ENCODE measurements at regions not wholly inside any gene's neighbourhood (a gene's known extent, or its start where the extent isn't known, plus 50 kb on each side); places are given as distances from the start of the nearest gene placed in this dataset.

DNA sequence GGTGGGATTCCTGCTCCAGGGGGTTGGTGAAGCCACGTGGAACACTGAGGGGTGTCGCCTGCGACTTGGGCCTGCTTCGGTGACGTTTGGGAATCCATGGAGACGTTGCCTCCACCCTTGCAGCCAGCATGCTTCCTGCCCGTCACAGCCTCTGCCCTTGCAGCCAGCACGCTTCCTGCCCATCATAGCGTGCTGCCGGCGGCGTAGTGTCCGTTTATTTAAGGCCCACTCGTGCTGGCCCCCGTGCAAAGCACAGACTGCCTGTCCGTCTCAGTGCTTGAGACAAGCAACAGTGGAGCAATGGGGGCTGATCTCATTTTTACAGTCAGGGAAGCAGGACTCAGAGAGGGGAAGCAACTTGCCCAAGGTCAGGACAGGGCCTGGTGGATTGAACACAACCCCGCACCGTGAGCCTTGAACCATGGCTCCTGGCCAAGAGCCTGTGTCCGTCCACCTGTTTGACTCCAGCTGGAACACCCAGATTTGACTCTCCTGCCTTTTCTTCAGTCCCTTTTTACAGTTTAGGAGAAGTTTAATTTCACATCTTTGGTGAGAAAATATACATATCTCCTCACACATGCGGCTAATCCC, 149.6 kb downstream of the TEX29 start:
- CTCF ChIA-PET, result no interaction called here
- Mint-ChIP-seq H3K27ac (no peak overlapping the region), H3K4me1 (ENCODE audit: low read depth) (no peaks in the 10 kb centered on the region), H3K27me3 (peaks cover 4% of the 10 kb centered on the region), H3K9me3 (no peaks in the 10 kb centered on the region), H3K4me3 (no peak overlapping the region), H3K36me3 (ENCODE audit: low read depth) (no peaks in the 10 kb centered on the region)
- DNase-seq (no peak), ATAC-seq (no peak)
- POLR2A ChIA-PET, result no interaction called here
- TF ChIP-seq, protein P1, sequence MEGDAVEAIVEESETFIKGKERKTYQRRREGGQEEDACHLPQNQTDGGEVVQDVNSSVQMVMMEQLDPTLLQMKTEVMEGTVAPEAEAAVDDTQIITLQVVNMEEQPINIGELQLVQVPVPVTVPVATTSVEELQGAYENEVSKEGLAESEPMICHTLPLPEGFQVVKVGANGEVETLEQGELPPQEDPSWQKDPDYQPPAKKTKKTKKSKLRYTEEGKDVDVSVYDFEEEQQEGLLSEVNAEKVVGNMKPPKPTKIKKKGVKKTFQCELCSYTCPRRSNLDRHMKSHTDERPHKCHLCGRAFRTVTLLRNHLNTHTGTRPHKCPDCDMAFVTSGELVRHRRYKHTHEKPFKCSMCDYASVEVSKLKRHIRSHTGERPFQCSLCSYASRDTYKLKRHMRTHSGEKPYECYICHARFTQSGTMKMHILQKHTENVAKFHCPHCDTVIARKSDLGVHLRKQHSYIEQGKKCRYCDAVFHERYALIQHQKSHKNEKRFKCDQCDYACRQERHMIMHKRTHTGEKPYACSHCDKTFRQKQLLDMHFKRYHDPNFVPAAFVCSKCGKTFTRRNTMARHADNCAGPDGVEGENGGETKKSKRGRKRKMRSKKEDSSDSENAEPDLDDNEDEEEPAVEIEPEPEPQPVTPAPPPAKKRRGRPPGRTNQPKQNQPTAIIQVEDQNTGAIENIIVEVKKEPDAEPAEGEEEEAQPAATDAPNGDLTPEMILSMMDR (IDR thresholded peaks at IDR 0.05), result no peak
- intact Hi-C loops (cut with micrococcal nuclease), result loop anchor here (10.0 kb wide), 1 partner anchor 975 kb away; no protein-coding TSS in a partner anchor

DNA sequence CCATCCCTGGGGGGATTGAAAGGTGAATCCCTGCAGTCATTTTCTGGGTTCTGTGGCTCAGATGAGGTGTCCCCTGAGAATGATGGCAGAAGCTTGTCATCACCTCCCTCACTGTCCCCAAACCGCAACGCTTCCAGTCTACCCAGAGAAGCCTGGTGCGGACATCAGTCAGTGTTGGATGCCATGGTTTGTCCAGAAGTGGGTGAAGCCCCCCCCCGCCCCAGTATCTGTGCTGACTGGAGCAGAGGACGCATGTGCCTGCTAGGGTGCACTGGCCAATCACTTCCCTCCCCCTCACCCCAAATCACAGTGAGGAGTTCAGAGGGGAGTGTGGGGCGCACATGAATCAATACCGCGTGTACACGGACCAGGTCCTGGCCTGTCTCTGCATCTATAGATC, 150.5 kb downstream of the TEX29 start:
- DNase-seq, result no peak
- ChIA-PET CTCF (no interaction called here), POLR2A (no interaction called here)
- Mint-ChIP-seq H3K4me3 (no peak overlapping the region), H3K27ac (no peak overlapping the region), H3K27me3 (peaks cover 4% of the 10 kb centered on the region), H3K9me3 (no peaks in the 10 kb centered on the region), H3K36me3 (ENCODE audit: low read depth) (no peaks in the 10 kb centered on the region), H3K4me1 (ENCODE audit: low read depth) (no peaks in the 10 kb centered on the region)
- intact Hi-C loops (cut with micrococcal nuclease), result loop anchor here (10.0 kb wide), 1 partner anchor 974 kb away; no protein-coding TSS in a partner anchor
- TF ChIP-seq, protein P1 (IDR thresholded peaks at IDR 0.05), result no peak
- ATAC-seq, result no peak

DNA sequence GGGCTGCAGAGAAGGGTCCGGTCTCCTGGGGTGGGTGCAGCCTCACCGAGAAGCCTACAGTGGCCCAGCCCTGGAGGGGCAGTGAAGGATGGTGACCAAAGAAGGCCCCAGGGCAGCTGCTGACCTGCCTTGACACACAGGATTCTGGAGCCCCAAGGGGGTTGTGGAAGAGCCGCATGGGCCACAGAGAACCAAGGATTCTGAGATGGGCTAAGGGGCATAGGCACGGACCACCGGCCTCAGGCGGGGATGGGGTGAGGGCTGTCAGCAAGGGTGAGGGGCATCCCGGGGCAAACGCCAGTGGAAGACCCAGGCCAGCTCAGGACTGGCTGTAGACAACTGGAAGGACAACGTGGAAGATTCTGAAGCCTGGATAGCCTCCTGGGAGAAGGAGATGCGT, 151.6 kb downstream of the TEX29 start:
- TF ChIP-seq, protein P1 (IDR thresholded peaks at IDR 0.05), result no peak
- ChIA-PET CTCF (no interaction called here), POLR2A (no interaction called here)
- no peaks in the 10 kb centered on the region for H3K9me3 Mint-ChIP-seq
- DNase-seq, result no peak
- intact Hi-C loops (cut with micrococcal nuclease), result loop anchor here (10.0 kb wide), 1 partner anchor 973 kb away; no protein-coding TSS in a partner anchor
- no peak overlapping the region for H3K27ac Mint-ChIP-seq
- peaks cover 4% of the 10 kb centered on the region for H3K27me3 Mint-ChIP-seq
- no peak overlapping the region for H3K4me3 Mint-ChIP-seq
- ATAC-seq, result no peak
- H3K36me3 Mint-ChIP-seq (ENCODE audit: low read depth), result no peaks in the 10 kb centered on the region
- H3K4me1 Mint-ChIP-seq (ENCODE audit: low read depth), result no peaks in the 10 kb centered on the region

DNA sequence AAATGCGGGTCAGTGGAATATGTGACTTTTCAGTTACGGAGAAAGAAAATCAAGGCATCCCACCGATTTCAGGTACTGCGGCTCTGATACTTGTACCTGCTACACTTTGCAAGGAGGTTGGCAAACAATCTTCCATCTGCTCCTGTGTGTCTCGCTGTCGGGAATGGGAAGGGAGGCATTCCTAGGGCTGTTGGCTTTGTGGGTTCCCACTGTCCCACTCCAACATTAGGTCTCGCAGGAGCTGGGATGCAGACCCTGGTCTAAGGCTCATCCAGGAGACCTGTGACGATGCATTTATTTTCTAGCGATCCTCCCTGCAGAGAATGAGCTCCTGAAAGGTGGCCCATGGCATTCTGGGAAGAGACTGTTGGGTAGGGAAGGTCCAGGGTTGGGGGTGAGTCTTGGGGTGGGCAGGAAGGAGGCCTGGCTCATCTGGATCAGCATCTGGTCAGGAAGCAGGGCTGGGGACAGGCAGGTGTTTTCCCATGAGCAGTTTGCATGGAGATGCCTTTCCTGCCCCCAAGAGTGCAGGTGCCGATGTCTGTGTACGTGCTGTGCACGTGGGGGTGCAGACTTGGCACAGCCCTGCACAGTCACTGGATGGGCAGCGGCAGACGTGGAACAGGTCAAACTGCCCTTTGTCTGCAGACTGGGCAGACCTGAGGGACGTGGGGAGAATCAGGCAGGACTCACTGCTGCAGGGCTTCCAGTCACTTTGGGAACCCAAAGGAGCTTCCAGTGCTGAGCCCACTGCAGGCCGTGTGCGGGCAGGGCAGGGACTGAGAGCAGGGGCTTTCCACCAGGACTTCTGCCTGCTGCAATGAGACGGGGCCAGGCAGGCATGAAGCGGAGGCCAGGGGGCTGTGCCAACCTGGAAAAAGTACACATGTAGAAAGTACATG, 152.4 kb downstream of the TEX29 start:
- CTCF ChIA-PET, result no interaction called here
- POLR2A ChIA-PET, result no interaction called here
- ATAC-seq (no peak), DNase-seq (no peak)
- Mint-ChIP-seq H3K27me3 (peaks cover 2% of the 10 kb centered on the region), H3K27ac (no peak overlapping the region), H3K36me3 (ENCODE audit: low read depth) (no peaks in the 10 kb centered on the region), H3K9me3 (no peaks in the 10 kb centered on the region), H3K4me3 (no peak overlapping the region), H3K4me1 (ENCODE audit: low read depth) (no peaks in the 10 kb centered on the region)
- TF ChIP-seq, protein P1 (IDR thresholded peaks at IDR 0.05), result no peak
- intact Hi-C loops (cut with micrococcal nuclease), result loop anchor here (10.0 kb wide), 1 partner anchor 972 kb away; no protein-coding TSS in a partner anchor
